IPS DF 4.7 (cell line): ENCODE measurements at regions not wholly inside any gene's neighbourhood (a gene's known extent, or its start where the extent isn't known, plus 50 kb on each side); places are given as distances from the start of the nearest gene placed in this dataset.
"Not testable (repeated sequence)": the region's sequence is repeated elsewhere in the genome, so short reads cannot be mapped to it uniquely, and the experiment has no call there.

ENCODE experiments used
- DNase-seq: peaks from one replicate; pipeline ENCODE4 v3.0.0-alpha.2; 2013; ENCODE audit warnings: low spot score; ENCODE audit errors: extremely low read depth

GRCh38 chr6:67567842-67568241 is 1067.2 kb upstream of the ADGRB3 start:
- DNase-seq: no peak

- DNase-seq: no peak
These were observed 1071.4 kb upstream of the ADGRB3 start for GRCh38 chr6:67563671-67564070.

- DNase-seq: no peak
These were observed 1075.0 kb upstream of the ADGRB3 start for GRCh38 chr6:67560068-67560467.

- no peak for DNase-seq
These were observed 1076.1 kb upstream of the ADGRB3 start for GRCh38 chr6:67558985-67559384.

- DNase-seq: no peak
These were observed 1090.1 kb upstream of the ADGRB3 start for GRCh38 chr6:67544851-67545452.

- no peak for DNase-seq
These were observed 1093.5 kb upstream of the ADGRB3 start for GRCh38 chr6:67541586-67541985.

- DNase-seq: no peak
These were observed 1097.0 kb upstream of the ADGRB3 start for GRCh38 chr6:67538032-67538431.

- no peak for DNase-seq
These were observed 1099.1 kb upstream of the ADGRB3 start for GRCh38 chr6:67535946-67536345.

GRCh38 chr6:67506352-67506751 is 1128.7 kb upstream of the ADGRB3 start:
- no peak for DNase-seq

GRCh38 chr6:67501755-67502154 is 1133.3 kb upstream of the ADGRB3 start:
- no peak for DNase-seq

- DNase-seq: no peak
These were observed 1137.3 kb upstream of the ADGRB3 start for GRCh38 chr6:67497749-67498148.

GRCh38 chr6:67496191-67496590 is 1138.9 kb upstream of the ADGRB3 start:
- no peak for DNase-seq

- DNase-seq: no peak
These were observed 1141.4 kb upstream of the ADGRB3 start for GRCh38 chr6:67493682-67494081.

- no peak for DNase-seq
These were observed 1159.4 kb upstream of the ADGRB3 start for GRCh38 chr6:67475700-67476099.

- DNase-seq: no peak
These were observed 1167.7 kb upstream of the ADGRB3 start for GRCh38 chr6:67467341-67467740.

GRCh38 chr6:67462725-67463124 is 1172.4 kb upstream of the ADGRB3 start:
- DNase-seq: not testable (repeated sequence)

GRCh38 chr6:67459556-67459955 is 1175.5 kb upstream of the ADGRB3 start:
- no peak for DNase-seq

- DNase-seq: no peak
These were observed 1176.8 kb upstream of the ADGRB3 start for GRCh38 chr6:67458265-67458664.

GRCh38 chr6:67451874-67452273 is 1183.2 kb upstream of the ADGRB3 start:
- DNase-seq: no peak

GRCh38 chr6:67450641-67451040 is 1184.4 kb upstream of the ADGRB3 start:
- no peak for DNase-seq

GRCh38 chr6:67449602-67450001 is 1185.5 kb upstream of the ADGRB3 start:
- no peak for DNase-seq

GRCh38 chr6:67433124-67433523 is 1202.0 kb upstream of the ADGRB3 start:
- no peak for DNase-seq

- DNase-seq: no peak
These were observed 1204.0 kb upstream of the ADGRB3 start for GRCh38 chr6:67431076-67431475.

- not testable (repeated sequence) for DNase-seq
These were observed 1208.4 kb upstream of the ADGRB3 start for GRCh38 chr6:67426686-67427085.
